ENCODE measurements at regions not wholly inside any gene's neighbourhood (a gene's known extent, or its start where the extent isn't known, plus 50 kb on each side); places are given as distances from the start of the nearest gene placed in this dataset.

DNA sequence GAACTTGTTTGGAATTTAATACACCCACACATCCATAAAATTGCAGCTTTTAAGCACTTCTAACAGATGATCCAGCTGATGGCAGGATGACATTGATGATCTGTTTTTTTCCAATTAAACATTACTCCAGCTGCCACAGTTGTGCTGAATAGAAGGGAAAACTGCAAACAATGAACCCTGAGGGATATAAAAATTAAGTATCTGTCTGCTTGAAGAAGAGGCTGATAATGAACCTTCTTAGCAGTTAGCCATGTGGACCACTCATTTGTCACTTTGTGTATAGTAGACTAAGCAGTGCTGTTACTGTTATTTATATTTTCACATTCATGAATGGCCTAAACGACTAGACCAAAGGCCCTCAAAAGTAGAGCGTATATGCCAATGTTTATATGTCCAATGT, 1201.0 kb upstream of the LRRTM1 start:
- Histone ChIP-seq H3K9ac (ENCODE audit: low read length in 2 of 2) (no peak overlapping the region), H3K9me3 (ENCODE audit: control insufficient read depth in 2 of 2, low read length in 2 of 2) (no peaks in the 10 kb centered on the region), H3K4me3 (ENCODE audit: low read length in 2 of 2) (no peak overlapping the region), H3K27ac (ENCODE audit: low read length) (no peak overlapping the region), H3K4me1 (ENCODE audit: control insufficient read depth, insufficient read depth, low read length) (no peaks in the 10 kb centered on the region), H3K36me3 (ENCODE audit: control insufficient read depth in 2 of 2, insufficient read depth in 2 of 2, low read length in 2 of 2) (no peaks in the 10 kb centered on the region), H3K27me3 (ENCODE audit: control insufficient read depth in 1 of 2, insufficient read depth in 2 of 2, low read length in 2 of 2) (no peaks in the 10 kb centered on the region)

DNA sequence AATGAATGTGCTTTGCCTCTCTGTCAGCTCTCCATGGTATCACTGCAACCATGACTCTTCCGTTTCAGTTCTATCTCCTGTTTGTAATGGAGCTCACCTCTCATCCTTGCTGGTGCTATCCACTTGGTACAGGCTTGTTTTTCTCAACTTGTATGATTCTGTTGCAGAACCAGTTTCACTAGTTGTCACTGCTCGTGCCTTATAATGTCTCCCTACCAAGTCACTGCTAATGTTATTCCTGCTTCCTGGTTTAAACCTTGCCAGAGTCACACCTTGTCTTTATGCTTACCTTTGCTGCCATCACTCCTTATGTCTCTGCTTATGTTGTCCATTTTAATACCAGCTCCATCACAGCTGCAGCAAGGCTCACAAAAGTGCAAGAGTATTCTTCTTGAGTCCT, 1191.0 kb upstream of the LRRTM1 start:
- peaks cover 0 to 3% of the 10 kb centered on the region in 2 donors for H3K9me3 ChIP-seq (ENCODE audit: control insufficient read depth in 2 of 2, low read length in 2 of 2)
- H3K36me3 ChIP-seq (ENCODE audit: control insufficient read depth in 2 of 2, insufficient read depth in 2 of 2, low read length in 2 of 2), result no peaks in the 10 kb centered on the region
- no peaks in the 10 kb centered on the region for H3K4me1 ChIP-seq (ENCODE audit: control insufficient read depth, insufficient read depth, low read length)
- H3K9ac ChIP-seq (ENCODE audit: low read length in 2 of 2), result no peak overlapping the region
- no peak overlapping the region for H3K4me3 ChIP-seq (ENCODE audit: low read length in 2 of 2)
- no peaks in the 10 kb centered on the region for H3K27me3 ChIP-seq (ENCODE audit: control insufficient read depth in 1 of 2, insufficient read depth in 2 of 2, low read length in 2 of 2)
- no peak overlapping the region for H3K27ac ChIP-seq (ENCODE audit: low read length)

DNA sequence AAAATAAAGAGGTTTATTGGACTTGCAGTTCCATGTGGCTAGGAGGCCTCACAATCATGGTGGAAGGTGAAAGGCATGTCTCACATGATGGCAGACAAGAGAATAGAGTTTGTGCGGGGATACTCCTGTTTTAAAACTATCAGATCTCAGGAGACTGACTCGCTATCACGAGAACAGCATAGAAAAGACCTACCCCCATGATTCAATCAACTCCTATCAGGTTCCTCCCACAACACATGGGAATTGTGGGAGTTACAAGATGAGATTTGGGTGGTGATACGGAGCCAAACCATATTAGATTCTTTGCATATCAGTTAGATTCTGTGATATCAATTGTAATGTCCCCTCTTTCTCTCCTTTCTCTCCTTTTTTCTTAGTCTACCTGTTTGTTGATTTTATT, 1178.7 kb upstream of the LRRTM1 start:
- Histone ChIP-seq H3K9me3 (ENCODE audit: control insufficient read depth in 2 of 2, low read length in 2 of 2) (no peaks in the 10 kb centered on the region), H3K4me3 (ENCODE audit: low read length in 2 of 2) (no peak overlapping the region), H3K4me1 (ENCODE audit: control insufficient read depth, insufficient read depth, low read length) (no peaks in the 10 kb centered on the region), H3K27me3 (ENCODE audit: control insufficient read depth in 1 of 2, insufficient read depth in 2 of 2, low read length in 2 of 2) (no peaks in the 10 kb centered on the region), H3K36me3 (ENCODE audit: control insufficient read depth in 2 of 2, insufficient read depth in 2 of 2, low read length in 2 of 2) (no peaks in the 10 kb centered on the region), H3K9ac (ENCODE audit: low read length in 2 of 2) (no peak overlapping the region), H3K27ac (ENCODE audit: low read length) (no peak overlapping the region)

DNA sequence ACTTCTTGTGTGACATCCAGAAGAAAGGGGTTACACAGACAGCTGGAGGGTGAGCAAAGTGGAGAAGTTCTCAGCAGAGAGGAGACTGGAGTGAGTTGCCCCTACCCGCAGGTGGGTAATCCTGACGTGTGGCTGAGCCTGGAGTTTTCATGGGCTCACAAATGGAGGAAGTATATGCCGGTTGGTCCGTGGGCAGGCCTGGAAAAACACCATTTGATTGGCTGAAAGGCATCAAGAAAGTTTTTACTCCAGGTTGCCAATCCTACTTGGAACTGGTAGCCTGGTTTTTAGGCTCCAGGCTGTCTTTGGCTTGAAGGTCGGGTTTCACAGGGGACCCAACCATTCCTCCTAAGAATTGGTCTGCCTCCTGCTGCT, 1177.4 kb upstream of the LRRTM1 start:
- Histone ChIP-seq H3K27ac (ENCODE audit: low read length) (no peak overlapping the region), H3K9me3 (ENCODE audit: control insufficient read depth in 2 of 2, low read length in 2 of 2) (no peaks in the 10 kb centered on the region), H3K36me3 (ENCODE audit: control insufficient read depth in 2 of 2, insufficient read depth in 2 of 2, low read length in 2 of 2) (no peaks in the 10 kb centered on the region), H3K4me1 (ENCODE audit: control insufficient read depth, insufficient read depth, low read length) (no peaks in the 10 kb centered on the region), H3K4me3 (ENCODE audit: low read length in 2 of 2) (no peak overlapping the region), H3K9ac (ENCODE audit: low read length in 2 of 2) (no peak overlapping the region), H3K27me3 (ENCODE audit: control insufficient read depth in 1 of 2, insufficient read depth in 2 of 2, low read length in 2 of 2) (no peaks in the 10 kb centered on the region)

DNA sequence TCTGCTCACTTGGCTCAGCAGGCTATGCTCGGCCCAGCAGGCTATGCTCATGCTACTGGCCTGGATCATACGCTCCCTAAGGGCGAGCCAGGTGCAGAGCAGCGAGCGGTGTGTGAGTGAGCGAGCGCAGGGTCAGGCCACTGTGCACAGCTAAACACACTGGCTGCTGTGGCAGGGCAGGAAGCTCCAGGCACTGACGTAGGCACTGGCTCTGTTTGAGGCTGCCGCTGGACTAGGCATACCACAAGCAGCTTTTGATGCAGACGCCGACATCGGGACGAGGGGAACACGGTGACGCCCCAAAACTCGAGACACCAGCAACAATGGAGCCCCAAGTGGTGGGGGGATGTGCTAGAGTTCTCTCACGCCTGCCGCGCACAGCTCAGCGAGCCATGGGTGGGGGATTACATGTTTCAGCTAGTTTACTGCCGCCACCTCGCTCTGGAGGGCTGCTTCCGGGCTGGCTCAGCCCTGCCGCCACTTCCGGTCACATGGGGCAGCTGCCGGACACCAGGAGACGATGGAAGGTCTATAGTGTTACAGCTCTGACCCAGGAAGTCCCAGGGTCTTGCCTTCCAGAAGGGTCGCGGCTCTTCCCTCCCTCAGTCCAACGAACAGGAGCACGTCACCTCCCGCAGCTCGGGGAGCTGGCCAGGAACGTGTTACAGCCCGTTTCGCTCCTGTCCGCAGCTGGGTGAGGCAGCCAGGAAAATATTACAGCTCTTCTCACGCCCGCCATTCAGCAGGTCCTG, 1176.9 kb upstream of the LRRTM1 start:
- Histone ChIP-seq H3K36me3 (ENCODE audit: control insufficient read depth in 2 of 2, insufficient read depth in 2 of 2, low read length in 2 of 2) (no peaks in the 10 kb centered on the region), H3K4me3 (ENCODE audit: low read length in 2 of 2) (no peak overlapping the region), H3K27me3 (ENCODE audit: control insufficient read depth in 1 of 2, insufficient read depth in 2 of 2, low read length in 2 of 2) (no peaks in the 10 kb centered on the region), H3K9me3 (ENCODE audit: control insufficient read depth in 2 of 2, low read length in 2 of 2) (no peaks in the 10 kb centered on the region), H3K9ac (ENCODE audit: low read length in 2 of 2) (no peak overlapping the region), H3K27ac (ENCODE audit: low read length) (no peak overlapping the region), H3K4me1 (ENCODE audit: control insufficient read depth, insufficient read depth, low read length) (no peaks in the 10 kb centered on the region)

DNA sequence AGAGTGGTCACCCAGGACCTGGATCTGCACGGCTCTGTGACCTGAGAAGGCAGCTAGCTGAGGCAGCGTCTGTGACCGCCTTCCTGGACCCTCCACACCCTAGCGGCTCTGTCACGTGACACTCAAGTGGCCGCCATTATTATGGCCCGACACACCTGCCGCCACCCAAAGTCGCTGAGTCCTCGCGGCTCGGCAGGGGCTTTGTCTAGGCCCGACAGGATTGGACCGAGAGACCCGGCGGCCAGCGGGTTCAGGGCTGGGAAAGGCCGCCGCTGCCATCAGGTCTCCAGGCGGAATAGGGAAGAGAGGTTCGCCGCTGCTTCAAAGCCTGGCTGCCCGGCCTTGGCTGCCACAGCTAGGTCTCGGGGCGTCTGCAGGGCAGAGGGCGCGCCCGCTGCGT, 1162.5 kb upstream of the LRRTM1 start:
- H3K9me3 ChIP-seq (ENCODE audit: control insufficient read depth in 2 of 2, low read length in 2 of 2), result peaks cover 0 to 5% of the 10 kb centered on the region in 2 donors
- H3K27ac ChIP-seq (ENCODE audit: low read length), result no peak overlapping the region
- H3K36me3 ChIP-seq (ENCODE audit: control insufficient read depth in 2 of 2, insufficient read depth in 2 of 2, low read length in 2 of 2), result no peaks in the 10 kb centered on the region
- no peaks in the 10 kb centered on the region for H3K27me3 ChIP-seq (ENCODE audit: control insufficient read depth in 1 of 2, insufficient read depth in 2 of 2, low read length in 2 of 2)
- no peak overlapping the region for H3K4me3 ChIP-seq (ENCODE audit: low read length in 2 of 2)
- no peaks in the 10 kb centered on the region for H3K4me1 ChIP-seq (ENCODE audit: control insufficient read depth, insufficient read depth, low read length)
- H3K9ac ChIP-seq (ENCODE audit: low read length in 2 of 2), result no peak overlapping the region

DNA sequence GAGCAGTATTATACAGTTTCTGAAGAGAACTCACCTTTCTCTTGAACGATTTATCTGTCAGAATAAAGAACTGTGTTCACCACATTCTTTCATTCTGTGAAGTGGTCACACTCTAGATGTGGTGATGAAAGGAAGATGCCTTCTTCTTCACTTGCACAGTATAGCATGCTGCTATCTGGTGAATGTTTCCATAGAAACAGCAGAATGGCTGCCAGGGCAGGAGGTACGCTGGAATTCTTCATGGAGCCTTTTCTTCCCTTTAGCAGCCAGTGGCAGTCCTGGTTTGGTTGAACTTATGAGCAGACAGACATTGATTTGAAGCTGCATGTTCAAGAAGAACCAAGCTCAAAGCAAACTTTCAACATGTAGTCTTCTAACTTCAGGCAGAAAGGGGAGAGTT, 1157.9 kb upstream of the LRRTM1 start:
- Histone ChIP-seq H3K36me3 (ENCODE audit: control insufficient read depth in 2 of 2, insufficient read depth in 2 of 2, low read length in 2 of 2) (no peaks in the 10 kb centered on the region), H3K27ac (ENCODE audit: low read length) (no peak overlapping the region), H3K4me1 (ENCODE audit: control insufficient read depth, insufficient read depth, low read length) (no peaks in the 10 kb centered on the region), H3K27me3 (ENCODE audit: control insufficient read depth in 1 of 2, insufficient read depth in 2 of 2, low read length in 2 of 2) (no peaks in the 10 kb centered on the region), H3K9me3 (ENCODE audit: control insufficient read depth in 2 of 2, low read length in 2 of 2) (peaks cover 0 to 5% of the 10 kb centered on the region in 2 donors), H3K4me3 (ENCODE audit: low read length in 2 of 2) (no peak overlapping the region), H3K9ac (ENCODE audit: low read length in 2 of 2) (no peak overlapping the region)

DNA sequence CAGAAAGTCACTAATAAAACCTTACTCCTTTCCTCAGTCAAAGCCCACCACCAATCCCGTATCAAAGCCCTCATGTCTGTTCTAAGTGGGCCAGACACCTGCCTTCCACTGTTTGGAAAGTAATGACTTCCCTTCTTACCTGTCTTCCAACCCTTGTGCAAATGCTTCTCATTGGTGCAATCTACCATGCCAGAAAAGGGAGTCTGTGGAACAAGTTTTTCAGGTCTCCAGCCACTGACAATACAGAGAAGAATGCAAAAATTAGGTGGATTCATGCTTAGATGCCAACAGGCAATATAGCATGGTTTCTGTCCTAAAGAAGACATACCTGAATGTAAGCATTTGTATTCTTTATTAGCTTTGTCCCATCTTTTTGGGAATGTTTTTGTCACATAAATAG, 1140.6 kb upstream of the LRRTM1 start:
- Histone ChIP-seq H3K9ac (ENCODE audit: low read length in 2 of 2) (no peak overlapping the region), H3K27ac (ENCODE audit: low read length) (no peak overlapping the region), H3K4me3 (ENCODE audit: low read length in 2 of 2) (no peak overlapping the region), H3K36me3 (ENCODE audit: control insufficient read depth in 2 of 2, insufficient read depth in 2 of 2, low read length in 2 of 2) (no peaks in the 10 kb centered on the region), H3K4me1 (ENCODE audit: control insufficient read depth, insufficient read depth, low read length) (no peaks in the 10 kb centered on the region), H3K27me3 (ENCODE audit: control insufficient read depth in 1 of 2, insufficient read depth in 2 of 2, low read length in 2 of 2) (no peaks in the 10 kb centered on the region), H3K9me3 (ENCODE audit: control insufficient read depth in 2 of 2, low read length in 2 of 2) (no peaks in the 10 kb centered on the region)

DNA sequence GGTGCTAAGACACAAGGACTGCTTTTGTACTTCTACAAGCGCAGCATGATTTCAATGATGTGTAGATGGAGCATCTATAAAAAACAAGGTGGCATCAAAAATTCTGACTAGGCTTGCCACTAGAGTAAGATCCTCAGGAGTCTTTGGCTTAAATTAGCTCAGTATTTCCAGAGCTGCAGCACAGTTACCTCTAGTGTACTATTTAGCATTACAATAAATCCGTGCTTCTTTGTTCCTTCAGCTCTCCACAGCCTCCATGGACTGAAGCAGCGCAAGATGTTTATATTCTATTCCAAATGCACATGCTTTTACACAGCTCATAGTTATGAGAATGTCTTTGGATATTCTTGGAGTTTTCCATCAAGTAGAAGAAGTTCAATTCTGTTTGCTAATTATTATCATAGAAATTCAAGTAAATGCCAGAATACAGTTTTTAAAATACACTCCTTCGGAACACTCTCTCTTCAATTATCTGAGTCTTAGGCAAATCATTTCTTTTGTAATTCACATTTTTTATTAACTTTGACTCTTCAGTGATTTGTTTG, 1133.0 kb upstream of the LRRTM1 start:
- Histone ChIP-seq H3K4me3 (ENCODE audit: low read length in 2 of 2) (no peak overlapping the region), H3K9ac (ENCODE audit: low read length in 2 of 2) (no peak overlapping the region), H3K9me3 (ENCODE audit: control insufficient read depth in 2 of 2, low read length in 2 of 2) (no peaks in the 10 kb centered on the region), H3K27ac (ENCODE audit: low read length) (no peak overlapping the region), H3K4me1 (ENCODE audit: control insufficient read depth, insufficient read depth, low read length) (no peaks in the 10 kb centered on the region), H3K27me3 (ENCODE audit: control insufficient read depth in 1 of 2, insufficient read depth in 2 of 2, low read length in 2 of 2) (no peaks in the 10 kb centered on the region), H3K36me3 (ENCODE audit: control insufficient read depth in 2 of 2, insufficient read depth in 2 of 2, low read length in 2 of 2) (no peaks in the 10 kb centered on the region)

DNA sequence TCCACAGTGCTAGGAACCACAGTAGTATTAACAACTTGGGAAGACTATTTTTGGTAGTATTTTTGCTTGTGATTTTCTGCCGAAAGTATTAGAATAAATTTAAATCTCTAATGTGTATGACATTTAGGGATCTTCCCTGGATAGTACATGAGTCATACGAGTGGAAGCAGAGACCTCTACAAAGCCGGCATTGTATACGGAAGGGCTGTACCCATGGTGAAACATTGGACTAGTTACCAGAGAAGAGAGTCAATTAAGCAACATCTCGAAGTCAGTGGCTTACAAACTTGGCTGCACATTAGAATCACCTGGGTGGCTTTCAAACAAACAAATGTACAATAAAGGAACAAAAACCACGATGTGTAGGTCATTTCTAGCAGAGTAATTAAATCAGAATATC, 1131.7 kb upstream of the LRRTM1 start:
- no peaks in the 10 kb centered on the region for H3K4me1 ChIP-seq (ENCODE audit: control insufficient read depth, insufficient read depth, low read length)
- H3K4me3 ChIP-seq (ENCODE audit: low read length in 2 of 2), result no peak overlapping the region
- H3K9ac ChIP-seq (ENCODE audit: low read length in 2 of 2), result no peak overlapping the region
- H3K9me3 ChIP-seq (ENCODE audit: control insufficient read depth in 2 of 2, low read length in 2 of 2), result no peaks in the 10 kb centered on the region
- H3K27ac ChIP-seq (ENCODE audit: low read length), result no peak overlapping the region
- no peaks in the 10 kb centered on the region for H3K36me3 ChIP-seq (ENCODE audit: control insufficient read depth in 2 of 2, insufficient read depth in 2 of 2, low read length in 2 of 2)
- no peaks in the 10 kb centered on the region for H3K27me3 ChIP-seq (ENCODE audit: control insufficient read depth in 1 of 2, insufficient read depth in 2 of 2, low read length in 2 of 2)

DNA sequence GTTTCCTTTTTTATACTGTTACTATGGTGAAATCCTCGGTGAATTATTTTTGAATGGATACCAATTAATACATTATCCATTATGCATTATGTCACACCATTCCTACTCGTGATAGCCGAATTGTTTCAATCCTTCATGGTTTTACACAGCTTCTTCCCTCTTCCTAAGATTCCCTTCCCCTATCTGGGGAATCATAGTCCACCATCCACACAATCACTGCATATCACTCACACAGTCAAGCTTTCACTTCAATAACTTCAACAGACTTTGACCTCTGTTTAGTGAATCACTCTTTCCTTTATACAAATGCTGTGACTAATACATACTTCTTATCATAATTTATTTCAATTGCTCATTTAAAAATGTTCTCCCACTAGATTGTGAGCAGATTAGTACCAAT, 1108.1 kb upstream of the LRRTM1 start:
- Histone ChIP-seq H3K27me3 (ENCODE audit: control insufficient read depth in 1 of 2, insufficient read depth in 2 of 2, low read length in 2 of 2) (no peaks in the 10 kb centered on the region), H3K4me1 (ENCODE audit: control insufficient read depth, insufficient read depth, low read length) (no peaks in the 10 kb centered on the region)

More for the DNA sequence above, 1108.1 kb upstream of the LRRTM1 start:
- H3K4me3 ChIP-seq (ENCODE audit: low read length in 2 of 2), result no peak overlapping the region
- H3K9me3 ChIP-seq (ENCODE audit: control insufficient read depth in 2 of 2, low read length in 2 of 2), result no peaks in the 10 kb centered on the region
- no peak overlapping the region for H3K27ac ChIP-seq (ENCODE audit: low read length)
- no peak overlapping the region for H3K9ac ChIP-seq (ENCODE audit: low read length in 2 of 2)
- H3K36me3 ChIP-seq (ENCODE audit: control insufficient read depth in 2 of 2, insufficient read depth in 2 of 2, low read length in 2 of 2), result no peaks in the 10 kb centered on the region

Data from stomach smooth muscle (tissue), 2 donors.